ENCODE measurements at regions not wholly inside any gene's neighbourhood (a gene's known extent, or its start where the extent isn't known, plus 50 kb on each side); places are given as distances from the start of the nearest gene placed in this dataset.

- Histone ChIP-seq H3K27me3 (ENCODE audit: control insufficient read depth, extremely low read depth, insufficient read depth, low read length) (peaks cover 3% of the 10 kb centered on the region), H2AFZ (ENCODE audit: control insufficient read depth, low read length) (no peak overlapping the region), H3K27ac (ENCODE audit: control insufficient read depth, insufficient read depth, low read length) (no peak overlapping the region), H3K4me3 (ENCODE audit: control insufficient read depth in 2 of 3, extremely low read depth in 1 of 3, insufficient read depth in 2 of 3, low read depth in 1 of 3, low read length in 3 of 3) (no peak overlapping the region), H3K9me1 (ENCODE audit: control insufficient read depth, extremely low read depth, insufficient read depth, low read length) (no peaks in the 10 kb centered on the region), H3K79me2 (ENCODE audit: control insufficient read depth, insufficient read depth, low read length) (no peaks in the 10 kb centered on the region), H3K4me2 (ENCODE audit: control insufficient read depth, extremely low read depth, insufficient read depth, low read depth, low read length) (no peak overlapping the region), H3K36me3 (ENCODE audit: control insufficient read depth in 2 of 2, extremely low read depth in 1 of 2, insufficient read depth in 2 of 2, low read length in 2 of 2) (no peaks in the 10 kb centered on the region), H4K20me1 (ENCODE audit: control insufficient read depth, extremely low read depth, insufficient read depth, low read length) (no peaks in the 10 kb centered on the region), H3K9ac (ENCODE audit: control insufficient read depth, extremely low read depth, insufficient read depth, low read length) (no peak overlapping the region), H3K4me1 (ENCODE audit: control insufficient read depth, extremely low read depth, insufficient read depth, low read length) (no peaks in the 10 kb centered on the region), H3K9me3 (ENCODE audit: control insufficient read depth, low read depth, low read length) (no peaks in the 10 kb centered on the region)
- dilution Hi-C loops (cut with MboI; ENCODE audit: extremely low pct_ligation_motif_present, low sequenced_read_pairs), result no loop called here
- DNase-seq (ENCODE audit: low read depth, low spot score), result no peak
- FAIRE-seq, result no peak
- TF ChIP-seq, protein P1, sequence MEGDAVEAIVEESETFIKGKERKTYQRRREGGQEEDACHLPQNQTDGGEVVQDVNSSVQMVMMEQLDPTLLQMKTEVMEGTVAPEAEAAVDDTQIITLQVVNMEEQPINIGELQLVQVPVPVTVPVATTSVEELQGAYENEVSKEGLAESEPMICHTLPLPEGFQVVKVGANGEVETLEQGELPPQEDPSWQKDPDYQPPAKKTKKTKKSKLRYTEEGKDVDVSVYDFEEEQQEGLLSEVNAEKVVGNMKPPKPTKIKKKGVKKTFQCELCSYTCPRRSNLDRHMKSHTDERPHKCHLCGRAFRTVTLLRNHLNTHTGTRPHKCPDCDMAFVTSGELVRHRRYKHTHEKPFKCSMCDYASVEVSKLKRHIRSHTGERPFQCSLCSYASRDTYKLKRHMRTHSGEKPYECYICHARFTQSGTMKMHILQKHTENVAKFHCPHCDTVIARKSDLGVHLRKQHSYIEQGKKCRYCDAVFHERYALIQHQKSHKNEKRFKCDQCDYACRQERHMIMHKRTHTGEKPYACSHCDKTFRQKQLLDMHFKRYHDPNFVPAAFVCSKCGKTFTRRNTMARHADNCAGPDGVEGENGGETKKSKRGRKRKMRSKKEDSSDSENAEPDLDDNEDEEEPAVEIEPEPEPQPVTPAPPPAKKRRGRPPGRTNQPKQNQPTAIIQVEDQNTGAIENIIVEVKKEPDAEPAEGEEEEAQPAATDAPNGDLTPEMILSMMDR (optimal IDR thresholded peaks at IDR 0.05 in 1 of 3, IDR thresholded peaks at IDR 0.05 in 1 of 3, conservative IDR thresholded peaks at IDR 0.05 in 1 of 3; ENCODE audit: extremely low read depth in 1 of 3, insufficient read depth in 2 of 3, low read length in 3 of 3), result no peak
- no peak for TF ChIP-seq EZH2 (IDR thresholded peaks at IDR 0.05; ENCODE audit: low read length)
Observed at GRCh38 chr12:131610181-131610580, 100.7 kb upstream of the SFSWAP start.

GRCh38 chr12:131610891-131611290, 100.0 kb upstream of the SFSWAP start:
- DNase-seq (ENCODE audit: low read depth, low spot score) (no peak), FAIRE-seq (no peak)
- no peaks in the 10 kb centered on the region for H3K79me2 ChIP-seq (ENCODE audit: control insufficient read depth, insufficient read depth, low read length)
- H3K4me3 ChIP-seq (ENCODE audit: control insufficient read depth in 2 of 3, extremely low read depth in 1 of 3, insufficient read depth in 2 of 3, low read depth in 1 of 3, low read length in 3 of 3), result no peak overlapping the region
- no peak overlapping the region for H2AFZ ChIP-seq (ENCODE audit: control insufficient read depth, low read length)
- H3K4me1 ChIP-seq (ENCODE audit: control insufficient read depth, extremely low read depth, insufficient read depth, low read length), result no peaks in the 10 kb centered on the region
- TF ChIP-seq EZH2 (IDR thresholded peaks at IDR 0.05; ENCODE audit: low read length), result no peak
- TF ChIP-seq, protein P1 (optimal IDR thresholded peaks at IDR 0.05 in 1 of 3, IDR thresholded peaks at IDR 0.05 in 1 of 3, conservative IDR thresholded peaks at IDR 0.05 in 1 of 3; ENCODE audit: extremely low read depth in 1 of 3, insufficient read depth in 2 of 3, low read length in 3 of 3), result no peak
- H3K9me3 ChIP-seq (ENCODE audit: control insufficient read depth, low read depth, low read length), result no peaks in the 10 kb centered on the region
- H3K27me3 ChIP-seq (ENCODE audit: control insufficient read depth, extremely low read depth, insufficient read depth, low read length), result peaks cover 4% of the 10 kb centered on the region
- dilution Hi-C loops (cut with MboI; ENCODE audit: extremely low pct_ligation_motif_present, low sequenced_read_pairs), result no loop called here
- H3K27ac ChIP-seq (ENCODE audit: control insufficient read depth, insufficient read depth, low read length), result no peak overlapping the region
- H3K9me1 ChIP-seq (ENCODE audit: control insufficient read depth, extremely low read depth, insufficient read depth, low read length), result no peaks in the 10 kb centered on the region
- H3K9ac ChIP-seq (ENCODE audit: control insufficient read depth, extremely low read depth, insufficient read depth, low read length), result no peak overlapping the region
- no peaks in the 10 kb centered on the region for H4K20me1 ChIP-seq (ENCODE audit: control insufficient read depth, extremely low read depth, insufficient read depth, low read length)
- no peaks in the 10 kb centered on the region for H3K36me3 ChIP-seq (ENCODE audit: control insufficient read depth in 2 of 2, extremely low read depth in 1 of 2, insufficient read depth in 2 of 2, low read length in 2 of 2)
- H3K4me2 ChIP-seq (ENCODE audit: control insufficient read depth, extremely low read depth, insufficient read depth, low read depth, low read length), result no peak overlapping the region

Data from keratinocyte (primary cell).